C4-2B (cell line): ENCODE measurements at regions not wholly inside any gene's neighbourhood (a gene's known extent, or its start where the extent isn't known, plus 50 kb on each side); places are given as distances from the start of the nearest gene placed in this dataset.

Experiments
- H3K27ac ChIP-seq: fragments of 450-650 bp; 2 replicates; pipeline ENCODE4 v1.5.1; 2017
- CTCF ChIP-seq: fragments of 450-650 bp; conservative IDR thresholded peaks from 2 replicates; pipeline ENCODE4 v1.5.1; 2017; ENCODE audit warnings: mild to moderate bottlenecking
- ZFX ChIP-seq: fragments of 450-650 bp; IDR thresholded peaks from 2 replicates; pipeline ENCODE4 v1.6.1; 2017

GRCh38 chr10:60573336-60573735 lies 183.7 kb upstream of the ANK3 start:
- H3K27ac ChIP-seq: peak overlapping the region; percentile 47; the same call in 1 of the 2 replicates
- no peak for TF ChIP-seq ZFX
- TF ChIP-seq CTCF: no peak

GRCh38 chr10:60572511-60573194 lies 183.0 kb upstream of the ANK3 start:
- TF ChIP-seq ZFX (no peak), CTCF (no peak)
- peak overlapping the region; percentile 47 for H3K27ac ChIP-seq

GRCh38 chr10:60570896-60571295 lies 181.2 kb upstream of the ANK3 start:
- H3K27ac ChIP-seq: no peak overlapping the region
- no peak for TF ChIP-seq CTCF
- TF ChIP-seq ZFX: no peak

GRCh38 chr10:60570272-60570865 lies 180.7 kb upstream of the ANK3 start:
- no peak for TF ChIP-seq CTCF
- no peak for TF ChIP-seq ZFX
- H3K27ac ChIP-seq: no peak overlapping the region

GRCh38 chr10:60569681-60570080 lies 180.0 kb upstream of the ANK3 start:
- no peak overlapping the region for H3K27ac ChIP-seq
- TF ChIP-seq CTCF: no peak
- no peak for TF ChIP-seq ZFX

GRCh38 chr10:60566096-60566495 lies 176.4 kb upstream of the ANK3 start:
- H3K27ac ChIP-seq: no peak overlapping the region
- no peak for TF ChIP-seq ZFX
- TF ChIP-seq CTCF: no peak

GRCh38 chr10:60565492-60565891 lies 175.8 kb upstream of the ANK3 start:
- TF ChIP-seq ZFX (no peak), CTCF (no peak)
- H3K27ac ChIP-seq: no peak overlapping the region
